ENCODE measurements at regions not wholly inside any gene's neighbourhood (a gene's known extent, or its start where the extent isn't known, plus 50 kb on each side); places are given as distances from the start of the nearest gene placed in this dataset.

GRCh38 chr6:119423996-119424395 lies 74.4 kb upstream of the MAN1A1 start:
- no peaks in the 10 kb centered on the region for H3K9me1 ChIP-seq (ENCODE audit: insufficient read depth, low read length)
- in situ Hi-C loops (cut with MboI; ENCODE audit: low sequenced_read_pairs) (no loop called here), dilution Hi-C loops (cut with HindIII; ENCODE audit: low sequenced_read_pairs, unreplicated experiment) (no loop called here), intact Hi-C loops (cut with micrococcal nuclease) (no loop called here)
- H3K4me2 ChIP-seq (ENCODE audit: low read depth, low read length) = no peak overlapping the region
- H4K5ac ChIP-seq (ENCODE audit: low read depth, low read length) = no peak overlapping the region
- no peak overlapping the region for H2AFZ ChIP-seq (replicated peaks; ENCODE audit: low read length, poor library complexity)
- H2AK5ac ChIP-seq (ENCODE audit: low read depth, low read length) = no peak overlapping the region
- H3K4me1 ChIP-seq (ENCODE audit: control insufficient read depth, insufficient read depth, low read length) = no peaks in the 10 kb centered on the region
- no peaks in the 10 kb centered on the region for H3K9me3 ChIP-seq (ENCODE audit: control insufficient read depth, insufficient read depth, low read length)
- H3K36me3 ChIP-seq (ENCODE audit: control insufficient read depth, insufficient read depth, low read length) = no peaks in the 10 kb centered on the region
- no TSS peak for BruUV-seq (replicated peaks)
- no peak overlapping the region for H3K4me3 ChIP-seq (ENCODE audit: insufficient read depth, low read depth, low read length)
- POLR2A ChIA-PET (ENCODE audit: unreplicated experiment) = no interaction called here
- H2BK120ac ChIP-seq (ENCODE audit: low read depth, low read length) = no peak overlapping the region
- no peak for DNase-seq
- H3K56ac ChIP-seq (ENCODE audit: extremely low read depth, insufficient read depth, low read length) = no peak overlapping the region
- no peak overlapping the region for H2BK5ac ChIP-seq (ENCODE audit: low read depth, low read length, poor library complexity, severe bottlenecking)
- H3K27ac ChIP-seq (ENCODE audit: insufficient read depth, low read length) = no peak overlapping the region
- no peak overlapping the region for H3K4ac ChIP-seq (ENCODE audit: low read depth, low read length)
- WGBS, 2 experiments (ENCODE audit: extremely low coverage in 2 of 2, insufficient read length in 1 of 2) = 100% methylated on average over 2 of the region's 5 CpGs; no CpG with 5 or more reads in 1 of the 2 experiments
- H2BK15ac ChIP-seq (ENCODE audit: low read depth, low read length) = no peak overlapping the region
- no peaks in the 10 kb centered on the region for H3K79me1 ChIP-seq (ENCODE audit: low read depth in 1 of 2, low read length in 2 of 2)
- no peak overlapping the region for H3K23ac ChIP-seq (ENCODE audit: low read depth, low read length)
- no peak overlapping the region for H4K91ac ChIP-seq (ENCODE audit: insufficient read depth, low read depth, low read length)
- no peaks in the 10 kb centered on the region for H4K20me1 ChIP-seq (ENCODE audit: insufficient read depth, low read length)
- no peak overlapping the region for H3K18ac ChIP-seq (ENCODE audit: low read depth, low read length)
- CTCF ChIA-PET = interaction anchor here (0.6 kb wide), 1 partner anchor 81 kb away, joined by 3 read pairs; no protein-coding TSS in a partner anchor
- no peak overlapping the region for H2AK9ac ChIP-seq (replicated peaks; ENCODE audit: low read depth, low read length, poor library complexity)
- ATAC-seq (ENCODE audit: low read depth) = no peak
- no peak overlapping the region for H3K14ac ChIP-seq (replicated peaks; ENCODE audit: low read depth, low read length)
- TF ChIP-seq BHLHE40 (IDR thresholded peaks at IDR 0.05; ENCODE audit: low read depth, low read length) (no peak), RAD21 (IDR thresholded peaks at IDR 0.05; ENCODE audit: low read length) (no peak), MXI1 (IDR thresholded peaks at IDR 0.05; ENCODE audit: borderline replicate concordance, low read depth, low read length) (no peak), CEBPB (IDR thresholded peaks at IDR 0.05; ENCODE audit: low read depth, low read length) (no peak), MAZ (IDR thresholded peaks at IDR 0.05; ENCODE audit: borderline replicate concordance, low read depth, low read length) (no peak), CHD1 (IDR thresholded peaks at IDR 0.05; ENCODE audit: low read depth, low read length) (no peak), RCOR1 (IDR thresholded peaks at IDR 0.05; ENCODE audit: insufficient replicate concordance, low read length) (no peak), POLR2A (IDR thresholded peaks at IDR 0.05; ENCODE audit: low read depth, low read length) (no peak), NFE2L2 (IDR thresholded peaks at IDR 0.05; ENCODE audit: low read depth, low read length) (no peak), SMC3 (IDR thresholded peaks at IDR 0.05; ENCODE audit: low read depth, low read length) (no peak), FOS (IDR thresholded peaks at IDR 0.05; ENCODE audit: low read depth, low read length) (no peak), RFX5 (IDR thresholded peaks at IDR 0.05; ENCODE audit: low read depth, low read length) (no peak), MAFK (IDR thresholded peaks at IDR 0.05; ENCODE audit: low read depth, low read length) (no peak)
- TF ChIP-seq, protein P1, sequence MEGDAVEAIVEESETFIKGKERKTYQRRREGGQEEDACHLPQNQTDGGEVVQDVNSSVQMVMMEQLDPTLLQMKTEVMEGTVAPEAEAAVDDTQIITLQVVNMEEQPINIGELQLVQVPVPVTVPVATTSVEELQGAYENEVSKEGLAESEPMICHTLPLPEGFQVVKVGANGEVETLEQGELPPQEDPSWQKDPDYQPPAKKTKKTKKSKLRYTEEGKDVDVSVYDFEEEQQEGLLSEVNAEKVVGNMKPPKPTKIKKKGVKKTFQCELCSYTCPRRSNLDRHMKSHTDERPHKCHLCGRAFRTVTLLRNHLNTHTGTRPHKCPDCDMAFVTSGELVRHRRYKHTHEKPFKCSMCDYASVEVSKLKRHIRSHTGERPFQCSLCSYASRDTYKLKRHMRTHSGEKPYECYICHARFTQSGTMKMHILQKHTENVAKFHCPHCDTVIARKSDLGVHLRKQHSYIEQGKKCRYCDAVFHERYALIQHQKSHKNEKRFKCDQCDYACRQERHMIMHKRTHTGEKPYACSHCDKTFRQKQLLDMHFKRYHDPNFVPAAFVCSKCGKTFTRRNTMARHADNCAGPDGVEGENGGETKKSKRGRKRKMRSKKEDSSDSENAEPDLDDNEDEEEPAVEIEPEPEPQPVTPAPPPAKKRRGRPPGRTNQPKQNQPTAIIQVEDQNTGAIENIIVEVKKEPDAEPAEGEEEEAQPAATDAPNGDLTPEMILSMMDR (conservative IDR thresholded peaks at IDR 0.05; ENCODE audit: low read depth, low read length) = no peak
- TF ChIP-seq, protein P2, sequence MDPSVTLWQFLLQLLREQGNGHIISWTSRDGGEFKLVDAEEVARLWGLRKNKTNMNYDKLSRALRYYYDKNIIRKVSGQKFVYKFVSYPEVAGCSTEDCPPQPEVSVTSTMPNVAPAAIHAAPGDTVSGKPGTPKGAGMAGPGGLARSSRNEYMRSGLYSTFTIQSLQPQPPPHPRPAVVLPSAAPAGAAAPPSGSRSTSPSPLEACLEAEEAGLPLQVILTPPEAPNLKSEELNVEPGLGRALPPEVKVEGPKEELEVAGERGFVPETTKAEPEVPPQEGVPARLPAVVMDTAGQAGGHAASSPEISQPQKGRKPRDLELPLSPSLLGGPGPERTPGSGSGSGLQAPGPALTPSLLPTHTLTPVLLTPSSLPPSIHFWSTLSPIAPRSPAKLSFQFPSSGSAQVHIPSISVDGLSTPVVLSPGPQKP (IDR thresholded peaks at IDR 0.05; ENCODE audit: borderline replicate concordance, low read depth, low read length) = no peak
- TF ChIP-seq, protein P3, sequence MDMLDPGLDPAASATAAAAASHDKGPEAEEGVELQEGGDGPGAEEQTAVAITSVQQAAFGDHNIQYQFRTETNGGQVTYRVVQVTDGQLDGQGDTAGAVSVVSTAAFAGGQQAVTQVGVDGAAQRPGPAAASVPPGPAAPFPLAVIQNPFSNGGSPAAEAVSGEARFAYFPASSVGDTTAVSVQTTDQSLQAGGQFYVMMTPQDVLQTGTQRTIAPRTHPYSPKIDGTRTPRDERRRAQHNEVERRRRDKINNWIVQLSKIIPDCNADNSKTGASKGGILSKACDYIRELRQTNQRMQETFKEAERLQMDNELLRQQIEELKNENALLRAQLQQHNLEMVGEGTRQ (IDR thresholded peaks at IDR 0.05; ENCODE audit: low read depth, low read length) = no peak
- no peak overlapping the region for H2BK20ac ChIP-seq (ENCODE audit: low read depth, low read length)
- no peak overlapping the region for H3K9ac ChIP-seq (ENCODE audit: low read depth, low read length)
- H4K8ac ChIP-seq (ENCODE audit: low read depth in 2 of 2, low read length in 2 of 2) = no peak overlapping the region
- H3K27me3 ChIP-seq (ENCODE audit: control insufficient read depth, insufficient read depth, low read length) = no peaks in the 10 kb centered on the region

Measured in IMR-90 (cell line).